KMS-11 (cell line): ENCODE measurements at regions not wholly inside any gene's neighbourhood (a gene's known extent, or its start where the extent isn't known, plus 50 kb on each side); places are given as distances from the start of the nearest gene placed in this dataset.

Experiments used
- H2AFZ ChIP-seq: fragments of 200-600 bp; sonication (generic); 2 replicates; pipeline ENCODE4 v1.6.1; 2016; ENCODE audit warnings: antibody characterized with exemption, mixed run types, low read depth
- H3K27ac ChIP-seq: fragments of 200-600 bp; sonication (generic); 2 replicates; pipeline ENCODE4 v1.6.1; 2016; ENCODE audit warnings: mild to moderate bottlenecking, mixed run types
- H3K27me3 ChIP-seq: fragments of 200-600 bp; sonication (generic); 2 replicates; pipeline ENCODE4 v1.6.1; 2017; ENCODE audit warnings: mild to moderate bottlenecking, low read depth, mixed run types, moderate library complexity; ENCODE audit not compliant: insufficient read depth
- H3K36me3 ChIP-seq: fragments of 200-600 bp; sonication (generic); 2 replicates; pipeline ENCODE4 v1.6.1; 2017; ENCODE audit warnings: mild to moderate bottlenecking, mixed run types; ENCODE audit not compliant: insufficient read depth
- H3K4me1 ChIP-seq: fragments of 200-600 bp; sonication (generic); 2 replicates; pipeline ENCODE4 v1.6.1; 2016; ENCODE audit warnings: mild to moderate bottlenecking, low read depth, mixed run types; ENCODE audit not compliant: poor library complexity, severe bottlenecking
- H3K4me2 ChIP-seq: fragments of 200-600 bp; sonication (generic); 2 replicates; pipeline ENCODE4 v1.7.0; 2016; ENCODE audit warnings: mild to moderate bottlenecking, mixed run types
- H3K4me3 ChIP-seq: fragments of 200-600 bp; sonication (generic); IDR thresholded peaks from 2 replicates; pipeline ENCODE4 v1.6.1; 2017; ENCODE audit warnings: low read depth, low read length, mixed read lengths; ENCODE audit not compliant: insufficient read depth
- H3K79me2 ChIP-seq: fragments of 200-600 bp; sonication (generic); 2 replicates; pipeline ENCODE4 v1.6.1; 2016; ENCODE audit warnings: low read depth, mixed run types; ENCODE audit not compliant: insufficient read depth
- H3K9ac ChIP-seq: fragments of 200-600 bp; sonication (generic); 2 replicates; pipeline ENCODE4 v1.6.1; 2016; ENCODE audit warnings: mild to moderate bottlenecking, mixed run types
- H4K20me1 ChIP-seq: fragments of 200-600 bp; sonication (generic); 2 replicates; pipeline ENCODE4 v1.6.1; 2016; ENCODE audit warnings: mild to moderate bottlenecking, mixed run types; ENCODE audit not compliant: insufficient read depth
- CTCF ChIP-seq: fragments of 200-600 bp; sonication (generic); conservative IDR thresholded peaks from 2 replicates; pipeline ENCODE4 v1.6.1; 2017; ENCODE audit warnings: low read depth, mild to moderate bottlenecking, antibody characterized with exemption, low read length, moderate library complexity, mixed read lengths

DNA sequence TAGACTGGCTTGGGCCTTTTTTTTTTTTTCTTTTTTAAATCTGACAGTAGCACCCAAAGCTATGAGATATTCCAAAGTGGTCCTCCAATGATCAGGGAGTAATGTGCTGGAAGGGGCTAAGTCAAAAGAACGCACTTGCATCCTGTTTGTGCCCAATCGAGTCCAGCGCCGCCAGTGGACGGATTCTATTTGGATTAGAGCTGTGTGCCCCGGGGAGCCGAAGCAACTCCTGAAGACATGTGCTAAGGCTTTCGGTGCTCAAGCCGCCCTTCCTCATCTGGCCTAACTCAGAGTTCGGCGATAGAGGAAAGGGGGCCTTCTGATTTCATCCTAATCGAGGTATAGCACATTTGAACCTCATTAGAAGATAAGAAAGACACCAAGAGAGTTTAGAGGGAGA, 147.8 kb upstream of the NECTIN1 start:
- Histone ChIP-seq H3K27ac (no peak overlapping the region), H3K9ac (no peak overlapping the region), H3K27me3 (no peaks in the 10 kb centered on the region)

GRCh38 chr11:119875841-119876600, 147.0 kb upstream of the NECTIN1 start:
- no peaks in the 10 kb centered on the region for H3K27me3 ChIP-seq
- no peak overlapping the region for H3K9ac ChIP-seq
- no peak overlapping the region for H3K4me2 ChIP-seq
- no peaks in the 10 kb centered on the region for H4K20me1 ChIP-seq
- H3K36me3 ChIP-seq, result no peaks in the 10 kb centered on the region
- TF ChIP-seq CTCF, result no peak
- no peaks in the 10 kb centered on the region for H3K4me1 ChIP-seq
- H2AFZ ChIP-seq, result no peak overlapping the region
- no peak overlapping the region for H3K27ac ChIP-seq
- no peaks in the 10 kb centered on the region for H3K79me2 ChIP-seq
- no peak overlapping the region for H3K4me3 ChIP-seq

More for the DNA sequence above, 147.8 kb upstream of the NECTIN1 start:
- TF ChIP-seq CTCF, result no peak
- Histone ChIP-seq H3K79me2 (no peaks in the 10 kb centered on the region), H3K4me3 (no peak overlapping the region), H2AFZ (no peak overlapping the region), H4K20me1 (no peaks in the 10 kb centered on the region), H3K36me3 (no peaks in the 10 kb centered on the region), H3K4me2 (no peak overlapping the region), H3K4me1 (no peaks in the 10 kb centered on the region)

GRCh38 chr11:119874660-119875238, 145.7 kb upstream of the NECTIN1 start:
- no peak overlapping the region for H3K27ac ChIP-seq
- no peak overlapping the region for H3K4me3 ChIP-seq
- H3K9ac ChIP-seq, result no peak overlapping the region
- H3K27me3 ChIP-seq, result no peaks in the 10 kb centered on the region
- no peaks in the 10 kb centered on the region for H3K79me2 ChIP-seq
- H3K4me1 ChIP-seq, result no peaks in the 10 kb centered on the region
- H2AFZ ChIP-seq, result no peak overlapping the region
- H3K36me3 ChIP-seq, result no peaks in the 10 kb centered on the region
- H4K20me1 ChIP-seq, result no peaks in the 10 kb centered on the region
- no peak for TF ChIP-seq CTCF
- no peak overlapping the region for H3K4me2 ChIP-seq

DNA sequence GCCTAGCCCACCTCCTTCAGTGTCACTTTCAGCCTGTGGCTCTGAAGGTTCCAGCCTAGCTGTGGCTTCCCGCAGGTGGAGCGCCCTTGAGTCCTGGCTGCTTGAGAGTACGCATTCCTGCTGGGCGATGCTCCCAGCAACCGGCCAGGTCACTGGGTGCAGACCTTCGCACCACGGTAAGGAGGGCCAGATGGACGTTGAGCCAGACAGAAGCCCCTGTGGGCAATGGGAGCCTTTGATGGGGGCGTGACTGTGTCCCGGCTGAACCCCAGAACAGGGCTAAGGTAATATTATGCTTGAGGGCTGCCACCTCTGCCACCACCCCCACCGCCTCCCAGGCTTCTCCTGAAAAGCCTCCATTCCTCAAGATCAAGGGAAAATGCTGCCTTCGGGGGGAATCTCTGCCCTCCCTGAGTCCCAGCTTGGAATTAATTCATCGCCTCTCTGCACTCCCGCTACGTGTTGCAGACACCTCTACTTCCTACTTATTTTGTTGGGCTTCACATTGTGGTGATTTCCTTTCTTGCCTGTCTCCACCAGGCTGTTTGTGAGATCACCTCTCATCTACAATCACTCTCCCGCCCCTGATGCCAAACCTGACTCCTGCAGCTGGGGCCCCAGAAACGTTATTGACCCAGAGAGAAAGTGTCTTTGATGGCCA, 144.9 kb upstream of the NECTIN1 start:
- no peak overlapping the region for H2AFZ ChIP-seq
- no peak overlapping the region for H3K9ac ChIP-seq
- no peaks in the 10 kb centered on the region for H3K36me3 ChIP-seq
- H3K4me2 ChIP-seq, result no peak overlapping the region
- H3K4me1 ChIP-seq, result no peaks in the 10 kb centered on the region
- no peaks in the 10 kb centered on the region for H3K79me2 ChIP-seq
- no peak overlapping the region for H3K4me3 ChIP-seq
- no peaks in the 10 kb centered on the region for H3K27me3 ChIP-seq
- TF ChIP-seq CTCF, result no peak
- no peak overlapping the region for H3K27ac ChIP-seq
- no peaks in the 10 kb centered on the region for H4K20me1 ChIP-seq
